B cell (primary cell): ENCODE measurements at regions not wholly inside any gene's neighbourhood (a gene's known extent, or its start where the extent isn't known, plus 50 kb on each side); places are given as distances from the start of the nearest gene placed in this dataset.

Experiments
- ATAC-seq: fragments of 200-7000 bp; cut with Tn5 transposase; one replicate; pipeline ENCODE4 v1.10.0; 2021; ENCODE audit warnings: low read depth, mild to moderate bottlenecking, moderate number of reproducible peaks, moderate library complexity
- CTCF ChIA-PET: fragments of 350-600 bp; sonication (Branson Sonifier 250); formaldehyde crosslinking; loops from one replicate; lab custom pipeline; 2021; ENCODE audit warnings: antibody characterized with exemption, inconsistent platforms; lab: Charles Lee
- POLR2A ChIA-PET: fragments of 350-600 bp; sonication (Branson Sonifier 250); formaldehyde crosslinking; loops from one replicate; lab custom pipeline; 2021; ENCODE audit warnings: antibody characterized with exemption; lab: Charles Lee
- DNase-seq: peaks from one replicate; pipeline ENCODE4 v3.0.0; 2013
- H2AFZ ChIP-seq: 2 replicates; pipeline ENCODE4 v1.6.1; 2012; ENCODE audit warnings: mild to moderate bottlenecking, low read depth, low read length; ENCODE audit not compliant: insufficient read depth, poor library complexity, severe bottlenecking
- H3K27ac ChIP-seq, 2 donors: 1 replicate in 1 of 2; 2 replicates in 1 of 2; pipeline ENCODE4 v1.5.1; 2012 to 2013; ENCODE audit warnings: low read length in 2 of 2, mild to moderate bottlenecking in 2 of 2, moderate library complexity in 1 of 2
- H3K27me3 ChIP-seq, 4 experiments: fragments of 200-600 bp in 1 of 4; sonication (generic) in 1 of 4; replicated peaks in 1 of 4; 1 replicate in 2 of 4; 2 replicates in 2 of 4; pipeline versions ENCODE4 v1.6.1 to v1.7.0; 2013 to 2016; ENCODE audit warnings: low read length in 3 of 4, mild to moderate bottlenecking in 2 of 4, mixed read lengths in 1 of 4, moderate library complexity in 1 of 4; ENCODE audit not compliant: insufficient read depth in 4 of 4, control insufficient read depth in 3 of 4; ENCODE audit errors: control extremely low read depth in 1 of 4
- H3K36me3 ChIP-seq, 2 experiments: replicated peaks in 1 of 2; 1 replicate in 1 of 2; 2 replicates in 1 of 2; pipeline versions ENCODE4 v1.6.1 to v1.7.1; 2013; ENCODE audit warnings: low read length in 1 of 2; ENCODE audit not compliant: insufficient read depth in 2 of 2, control insufficient read depth in 1 of 2; ENCODE audit errors: control extremely low read depth in 1 of 2, extremely low read depth in 1 of 2
- H3K4me1 ChIP-seq, 2 donors: fragments of 200-600 bp in 1 of 2; sonication (generic) in 1 of 2; 1 replicate in 1 of 2; 2 replicates in 1 of 2; pipeline versions ENCODE4 v1.5.1 to v1.6.1; 2013 to 2017; ENCODE audit warnings: low read length in 2 of 2; ENCODE audit not compliant: control insufficient read depth in 2 of 2, insufficient read depth in 2 of 2
- H3K4me2 ChIP-seq: replicated peaks from 2 replicates; pipeline ENCODE3; 2012; ENCODE audit warnings: mild to moderate bottlenecking, low read depth, low read length; ENCODE audit not compliant: poor library complexity, severe bottlenecking
- H3K4me3 ChIP-seq, 5 experiments: fragments of 200-600 bp in 1 of 5; sonication (generic) in 1 of 5; 1 replicate in 3 of 5; 2 replicates in 2 of 5; pipeline versions ENCODE4 v1.5.1 to v1.7.0; 2011 to 2016; ENCODE audit warnings: low read length in 4 of 5, mild to moderate bottlenecking in 4 of 5, low read depth in 2 of 5, control low read depth in 1 of 5, moderate library complexity in 1 of 5; ENCODE audit not compliant: insufficient read depth in 1 of 5; ENCODE audit errors: control extremely low read depth in 1 of 5, extremely low read depth in 1 of 5
- H3K79me2 ChIP-seq: fragments of 200-600 bp; sonication (generic); one replicate; pipeline ENCODE4 v1.6.0; 2016; ENCODE audit warnings: low read length; ENCODE audit not compliant: control insufficient read depth, insufficient read depth
- H3K9ac ChIP-seq: fragments of 200-600 bp; sonication (generic); 2 replicates; pipeline ENCODE4 v1.6.1; 2017; ENCODE audit warnings: mild to moderate bottlenecking, low read length, moderate library complexity
- H3K9me3 ChIP-seq, 3 donors: one replicate each; pipeline versions ENCODE4 v1.6.1 to v1.7.1; 2013; ENCODE audit warnings: low read length in 2 of 3; ENCODE audit not compliant: control insufficient read depth in 2 of 3, insufficient read depth in 1 of 3; ENCODE audit errors: control extremely low read depth in 1 of 3
- H4K20me1 ChIP-seq: 2 replicates; pipeline ENCODE4 v1.6.0; 2012; ENCODE audit warnings: mild to moderate bottlenecking, low read length; ENCODE audit not compliant: insufficient read depth, control insufficient read depth, poor library complexity, severe bottlenecking
- H3K27ac Mint-ChIP-seq: one replicate; pipeline ENCODE4 v1.8.0; 2021; ENCODE audit warnings: mixed read lengths
- H3K27me3 Mint-ChIP-seq: one replicate; pipeline ENCODE4 v1.8.0; 2021; ENCODE audit warnings: mixed read lengths
- H3K4me1 Mint-ChIP-seq: one replicate; pipeline ENCODE4 v1.8.0; 2021; ENCODE audit warnings: mixed read lengths
- H3K4me3 Mint-ChIP-seq: one replicate; pipeline ENCODE4 v1.8.0; 2021; ENCODE audit warnings: mixed read lengths
- H3K9me3 Mint-ChIP-seq: one replicate; pipeline ENCODE4 v1.8.0; 2022; ENCODE audit warnings: mixed read lengths; ENCODE audit not compliant: insufficient read depth
- CTCF ChIP-seq: fragments of 200-600 bp; IDR thresholded peaks from one replicate; pipeline ENCODE4 v1.8.0; 2022; ENCODE audit warnings: antibody characterized with exemption, mild to moderate bottlenecking
- EZH2 ChIP-seq: IDR thresholded peaks from 2 replicates; pipeline ENCODE4 v1.6.1; 2012; ENCODE audit warnings: borderline replicate concordance, low read depth, mild to moderate bottlenecking, moderate library complexity, low read length; ENCODE audit not compliant: insufficient read depth, poor library complexity, severe bottlenecking
- WGBS: methylation state at CpG from one replicate; pipeline ENCODE4 v1.1.5; 2013; ENCODE audit warnings: missing lambda C conversion rate; ENCODE audit not compliant: insufficient coverage; 5-methylcytosine and 5-hydroxymethylcytosine counted together
- intact Hi-C: fragments of 100-400 bp; cut with micrococcal nuclease; formaldehyde crosslinking; loops from one replicate; pipeline ENCODE4 v1.10.0; 2022

- POLR2A ChIA-PET = no interaction called here
- peaks cover 9% of the 10 kb centered on the region for H3K4me1 Mint-ChIP-seq
These were observed 87.2 kb upstream of the KRAS start for GRCh38 chr12:25337916-25338315.

GRCh38 chr12:25332143-25332542 lies 81.4 kb upstream of the KRAS start:
- ChIA-PET POLR2A (no interaction called here), CTCF (interaction anchor here (1.3 kb wide), 1 partner anchor 91 kb away, joined by 5 read pairs; no protein-coding TSS in a partner anchor)
- H3K79me2 ChIP-seq = no peaks in the 10 kb centered on the region
- Mint-ChIP-seq H3K4me3 (no peak overlapping the region), H3K27me3 (no peaks in the 10 kb centered on the region), H3K9me3 (no peaks in the 10 kb centered on the region), H3K27ac (no peak overlapping the region), H3K4me1 (peaks cover 13% of the 10 kb centered on the region)
- H3K4me3 ChIP-seq = no peak overlapping the region
- no peaks in the 10 kb centered on the region for H4K20me1 ChIP-seq
- intact Hi-C loops = loop anchor here (2.0 kb wide), 1 partner anchor 33 kb away; no protein-coding TSS in a partner anchor
- DNase-seq = no peak
- WGBS = 71% methylated on average over 1 of the region's 3 CpGs
- no peak overlapping the region for H2AFZ ChIP-seq
- H3K27ac ChIP-seq = no peak overlapping the region
- ATAC-seq = no peak
- no peaks in the 10 kb centered on the region for H3K27me3 ChIP-seq
- H3K9me3 ChIP-seq = no peaks in the 10 kb centered on the region
- H3K36me3 ChIP-seq = no peaks in the 10 kb centered on the region
- H3K4me1 ChIP-seq = peaks cover 3 to 4% of the 10 kb centered on the region in 2 donors
- no peak overlapping the region for H3K9ac ChIP-seq
- no peak for TF ChIP-seq EZH2
- H3K4me2 ChIP-seq = no peak overlapping the region

More at GRCh38 chr12:25337916-25338315, 87.2 kb upstream of the KRAS start:
- ATAC-seq = no peak
- no peaks in the 10 kb centered on the region for H3K27me3 Mint-ChIP-seq
- CTCF ChIA-PET = no interaction called here
- H4K20me1 ChIP-seq = no peaks in the 10 kb centered on the region
- H3K4me3 ChIP-seq = no peak overlapping the region
- DNase-seq = no peak
- TF ChIP-seq CTCF = no peak
- TF ChIP-seq EZH2 = no peak
- H3K9me3 ChIP-seq = peaks cover 0 to 11% (median 0%) of the 10 kb centered on the region in 3 donors
- no peak overlapping the region for H2AFZ ChIP-seq
- H3K27ac ChIP-seq = no peak overlapping the region
- no peaks in the 10 kb centered on the region for H3K9me3 Mint-ChIP-seq
- H3K4me2 ChIP-seq = no peak overlapping the region
- H3K4me1 ChIP-seq = peaks cover 3 to 4% of the 10 kb centered on the region in 2 donors
- intact Hi-C loops = no loop called here
- H3K4me3 Mint-ChIP-seq = no peak overlapping the region
- no peak overlapping the region for H3K9ac ChIP-seq
- no peaks in the 10 kb centered on the region for H3K36me3 ChIP-seq
- H3K27ac Mint-ChIP-seq = no peak overlapping the region
- WGBS = no CpG with 5 or more reads among the region's 3 CpGs
- H3K27me3 ChIP-seq = no peaks in the 10 kb centered on the region
- no peaks in the 10 kb centered on the region for H3K79me2 ChIP-seq
